Keratinocyte (primary cell): ENCODE measurements at regions not wholly inside any gene's neighbourhood (a gene's known extent, or its start where the extent isn't known, plus 50 kb on each side); places are given as distances from the start of the nearest gene placed in this dataset.

ENCODE experiments used
- DNase-seq: peaks from one replicate; pipeline ENCODE4 v3.0.0-alpha.2; 2011; ENCODE audit warnings: low read depth, missing footprints, low spot score
- FAIRE-seq: peaks from 2 replicates; lab custom pipeline; 2011; peaks lifted over from hg19 to GRCh38; lab: Jason Lieb, UNC
- H2AFZ ChIP-seq: 2 replicates; pipeline ENCODE4 v1.6.0; 2012; ENCODE audit warnings: low read length, control low read depth, inconsistent platforms; ENCODE audit not compliant: control insufficient read depth
- H3K27ac ChIP-seq: 2 replicates; pipeline ENCODE4 v1.5.1; 2011; ENCODE audit warnings: low read length; ENCODE audit not compliant: control insufficient read depth, insufficient read depth
- H3K27me3 ChIP-seq: 3 replicates; pipeline ENCODE4 v1.6.0; 2011; ENCODE audit warnings: low read length; ENCODE audit not compliant: control insufficient read depth, insufficient read depth; ENCODE audit errors: extremely low read depth
- H3K36me3 ChIP-seq, 2 experiments: 2 replicates in 1 of 2; 3 replicates in 1 of 2; pipeline ENCODE4 v1.5.1; 2011; ENCODE audit warnings: low read length in 2 of 2, mild to moderate bottlenecking in 1 of 2; ENCODE audit not compliant: control insufficient read depth in 2 of 2, insufficient read depth in 2 of 2; ENCODE audit errors: extremely low read depth in 1 of 2
- H3K4me1 ChIP-seq: 3 replicates; pipeline ENCODE4 v1.5.1; 2011; ENCODE audit warnings: low read length; ENCODE audit not compliant: control insufficient read depth, insufficient read depth; ENCODE audit errors: extremely low read depth
- H3K4me2 ChIP-seq: 3 replicates; pipeline ENCODE4 v1.6.0; 2011; ENCODE audit warnings: low read depth, low read length; ENCODE audit not compliant: control insufficient read depth, insufficient read depth; ENCODE audit errors: extremely low read depth
- H3K4me3 ChIP-seq, 3 experiments: fragments of 200-600 bp in 1 of 3; sonication (generic) in 1 of 3; 2 replicates in 2 of 3; 3 replicates in 1 of 3; pipeline ENCODE4 v1.5.1; 2011 to 2016; ENCODE audit warnings: low read length in 3 of 3, mild to moderate bottlenecking in 3 of 3, control low read depth in 2 of 3, inconsistent platforms in 1 of 3, low read depth in 1 of 3, mixed read lengths in 1 of 3, mixed run types in 1 of 3, moderate library complexity in 1 of 3; ENCODE audit not compliant: control insufficient read depth in 2 of 3, insufficient read depth in 2 of 3; ENCODE audit errors: extremely low read depth in 1 of 3
- H3K79me2 ChIP-seq: 2 replicates; pipeline ENCODE4 v1.6.0; 2012; ENCODE audit warnings: low read length; ENCODE audit not compliant: control insufficient read depth, insufficient read depth
- H3K9ac ChIP-seq: 3 replicates; pipeline ENCODE4 v1.6.0; 2011; ENCODE audit warnings: low read length; ENCODE audit not compliant: control insufficient read depth, insufficient read depth; ENCODE audit errors: extremely low read depth
- H3K9me1 ChIP-seq: 3 replicates; pipeline ENCODE4 v1.6.0; 2011; ENCODE audit warnings: low read length; ENCODE audit not compliant: control insufficient read depth, insufficient read depth; ENCODE audit errors: extremely low read depth
- H3K9me3 ChIP-seq: 2 replicates; pipeline ENCODE4 v1.5.1; 2012; ENCODE audit warnings: low read depth, low read length; ENCODE audit not compliant: control insufficient read depth
- H4K20me1 ChIP-seq: 3 replicates; pipeline ENCODE4 v1.6.0; 2011; ENCODE audit warnings: low read length; ENCODE audit not compliant: control insufficient read depth, insufficient read depth; ENCODE audit errors: extremely low read depth
- CTCF ChIP-seq, 3 experiments: IDR thresholded peaks in 1 of 3; conservative IDR thresholded peaks in 1 of 3; optimal IDR thresholded peaks in 1 of 3; 2 replicates in 2 of 3; 3 replicates in 1 of 3; pipeline versions ENCODE3 to v1.5.1; 2011; ENCODE audit warnings: low read length in 3 of 3, mild to moderate bottlenecking in 3 of 3, moderate library complexity in 2 of 3, control low read depth in 1 of 3, inconsistent platforms in 1 of 3; ENCODE audit not compliant: insufficient read depth in 2 of 3; ENCODE audit errors: extremely low read depth in 1 of 3
- EZH2 ChIP-seq: IDR thresholded peaks from one replicate; pipeline ENCODE4 v1.6.1; 2012; ENCODE audit warnings: inconsistent platforms, mild to moderate bottlenecking, low read length, moderate library complexity
- dilution Hi-C: fragments of 300-500 bp; cut with MboI; formaldehyde crosslinking; loops from one replicate; pipeline ENCODE4 v1.7.0; 2020; ENCODE audit warnings: low sequenced_read_pairs; ENCODE audit not compliant: extremely low pct_ligation_motif_present

DNA sequence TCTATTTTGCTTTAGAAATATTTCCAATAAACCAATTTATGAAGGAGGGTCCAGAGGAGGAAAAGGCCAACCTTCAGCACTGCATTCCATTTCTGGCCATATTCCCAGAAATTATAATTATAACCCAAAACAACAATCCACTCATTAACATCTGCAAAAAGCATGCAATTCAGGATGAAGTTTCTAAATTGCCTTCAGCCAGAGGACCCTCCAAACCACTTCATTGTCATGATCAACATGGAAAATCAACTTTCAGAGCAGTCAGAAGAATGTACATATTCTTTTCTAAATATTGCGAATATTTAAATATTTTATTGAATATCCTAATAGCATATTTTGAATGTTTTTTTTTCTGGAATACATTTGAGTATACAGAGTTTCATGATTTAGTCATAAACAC is 332.6 kb upstream of the TMEM132C start:
- H3K4me1 ChIP-seq: no peaks in the 10 kb centered on the region
- H3K27me3 ChIP-seq: no peaks in the 10 kb centered on the region
- no peaks in the 10 kb centered on the region for H3K36me3 ChIP-seq
- no peak overlapping the region for H3K4me3 ChIP-seq
- H3K27ac ChIP-seq: no peak overlapping the region
- no peak overlapping the region for H2AFZ ChIP-seq
- no peaks in the 10 kb centered on the region for H4K20me1 ChIP-seq
- no peak for DNase-seq
- no peaks in the 10 kb centered on the region for H3K79me2 ChIP-seq
- no peak overlapping the region for H3K9ac ChIP-seq
- H3K9me1 ChIP-seq: no peaks in the 10 kb centered on the region
- no peaks in the 10 kb centered on the region for H3K9me3 ChIP-seq
- TF ChIP-seq CTCF (optimal IDR thresholded peaks at IDR 0.05 in 1 of 3, IDR thresholded peaks at IDR 0.05 in 1 of 3, conservative IDR thresholded peaks at IDR 0.05 in 1 of 3; ENCODE audit: extremely low read depth in 1 of 3, insufficient read depth in 2 of 3, low read length in 3 of 3) (no peak), EZH2 (no peak)
- H3K4me2 ChIP-seq: no peak overlapping the region
- no peak for FAIRE-seq
- dilution Hi-C loops: no loop called here

- DNase-seq (no peak), FAIRE-seq (no peak)
- Histone ChIP-seq H3K9me3 (no peaks in the 10 kb centered on the region), H3K4me3 (no peak overlapping the region), H3K9ac (no peak overlapping the region), H4K20me1 (no peaks in the 10 kb centered on the region), H3K27me3 (no peaks in the 10 kb centered on the region), H2AFZ (no peak overlapping the region), H3K36me3 (no peaks in the 10 kb centered on the region), H3K27ac (no peak overlapping the region), H3K4me1 (no peaks in the 10 kb centered on the region), H3K79me2 (no peaks in the 10 kb centered on the region), H3K9me1 (no peaks in the 10 kb centered on the region), H3K4me2 (no peak overlapping the region)
- TF ChIP-seq CTCF (optimal IDR thresholded peaks at IDR 0.05 in 1 of 3, IDR thresholded peaks at IDR 0.05 in 1 of 3, conservative IDR thresholded peaks at IDR 0.05 in 1 of 3; ENCODE audit: extremely low read depth in 1 of 3, insufficient read depth in 2 of 3, low read length in 3 of 3) (no peak), EZH2 (no peak)
- dilution Hi-C loops: no loop called here
Observed at GRCh38 chr12:127936463-127936862, 330.5 kb upstream of the TMEM132C start.
